Fibroblast of skin of right biceps (primary cell): ENCODE measurements at regions not wholly inside any gene's neighbourhood (a gene's known extent, or its start where the extent isn't known, plus 50 kb on each side); places are given as distances from the start of the nearest gene placed in this dataset.
"Not testable (repeated sequence)": the region's sequence is repeated elsewhere in the genome, so short reads cannot be mapped to it uniquely, and the experiment has no call there.

ENCODE experiments used
- DNase-seq: peaks from one replicate; pipeline ENCODE4 v3.0.0-alpha.2; 2013

DNA sequence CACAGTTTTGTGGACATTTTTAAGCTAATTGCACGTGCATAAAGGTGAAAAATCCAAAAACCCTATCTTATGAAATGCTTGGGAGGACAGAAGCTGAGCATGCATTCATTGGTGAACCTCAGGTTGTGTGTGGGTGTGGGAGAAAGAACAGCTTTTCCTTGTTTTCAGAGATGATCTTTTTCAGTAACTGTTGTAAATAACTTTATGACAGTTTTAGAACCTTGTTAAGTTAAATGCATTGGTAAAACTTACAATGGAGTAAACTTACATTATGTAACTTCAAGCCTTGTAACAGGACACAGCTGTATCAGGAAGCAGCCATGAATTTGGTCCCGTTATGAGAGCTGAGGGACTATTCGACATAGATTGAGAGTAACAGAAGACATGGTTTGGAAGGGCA lies 587.4 kb downstream of the GALC start:
- DNase-seq: no peak

DNA sequence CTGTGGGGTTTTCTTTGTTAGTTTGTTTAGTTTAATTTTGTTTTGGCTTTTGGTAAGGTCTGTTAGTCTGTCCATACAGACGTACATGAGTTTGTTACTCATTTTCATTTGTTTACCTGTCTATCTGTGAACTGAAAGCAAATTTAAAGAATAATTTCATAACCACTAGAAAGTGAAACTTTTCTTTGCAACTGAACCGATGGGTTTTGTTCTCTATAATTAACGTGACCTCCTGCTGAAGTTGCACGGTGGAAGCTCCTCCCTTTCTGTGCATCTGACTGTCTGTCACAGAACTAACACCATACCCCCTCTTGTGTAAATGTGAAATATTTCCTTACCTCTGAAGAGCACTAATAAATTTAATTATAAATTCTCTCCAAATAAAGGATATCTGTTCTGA lies 595.5 kb downstream of the GALC start:
- DNase-seq: no peak

DNA sequence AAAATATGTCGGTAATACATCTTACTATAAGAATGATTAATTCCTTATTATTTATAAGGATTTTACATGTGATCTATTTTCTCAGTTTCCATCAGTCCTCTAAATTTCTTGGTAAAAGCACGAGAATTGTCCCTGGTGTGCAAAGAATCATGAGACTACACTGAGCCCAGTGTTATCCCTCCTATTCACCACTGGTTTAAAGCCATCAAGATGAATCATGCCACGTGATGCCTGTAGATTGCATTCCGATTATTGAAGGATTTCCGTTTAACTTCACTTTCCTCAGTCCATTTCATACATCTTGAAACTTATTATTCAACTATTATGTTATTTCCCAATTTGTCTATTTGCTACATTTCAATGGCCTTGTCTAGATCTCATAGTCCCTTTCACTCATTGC lies 601.9 kb downstream of the GALC start:
- no peak for DNase-seq

DNA sequence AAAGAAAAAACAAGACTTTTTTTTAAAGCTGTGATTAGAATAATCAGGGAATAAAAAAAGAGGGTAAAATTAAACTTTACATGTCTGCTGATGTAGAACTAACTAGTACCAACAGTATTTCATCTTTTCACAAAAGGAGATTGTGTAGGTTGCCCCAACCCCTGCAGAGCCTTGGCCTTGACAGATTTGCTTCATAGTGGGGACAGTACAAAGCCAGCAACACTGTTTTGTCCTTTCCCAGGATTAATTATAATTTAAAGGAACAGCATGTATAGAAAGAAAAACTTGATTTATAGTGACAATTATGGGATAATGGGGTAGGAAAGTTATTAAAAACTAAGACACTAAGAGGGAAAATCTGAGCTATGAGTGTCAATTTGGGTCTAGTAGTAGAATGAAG lies 604.0 kb downstream of the GALC start:
- DNase-seq: no peak

DNA sequence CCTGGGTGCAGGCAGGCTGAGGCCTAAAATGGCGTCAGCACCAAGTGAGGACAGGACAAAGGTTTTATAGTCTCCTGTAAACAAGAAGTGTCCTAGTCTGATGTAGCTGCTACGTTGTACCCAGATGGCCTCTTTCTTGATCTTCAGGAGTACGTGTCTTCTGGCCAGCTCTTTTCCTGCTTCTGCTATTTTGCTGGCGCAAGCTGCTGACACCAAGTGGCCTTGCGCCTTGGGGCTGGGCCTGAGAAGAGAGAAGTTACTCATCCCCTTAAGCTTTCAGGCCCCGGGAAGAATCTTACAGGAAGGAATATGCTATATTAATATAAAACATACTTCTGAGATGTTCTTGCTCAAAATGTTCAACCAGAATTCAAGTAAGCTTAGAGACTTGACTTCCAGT lies 605.2 kb downstream of the GALC start:
- DNase-seq: no peak

DNA sequence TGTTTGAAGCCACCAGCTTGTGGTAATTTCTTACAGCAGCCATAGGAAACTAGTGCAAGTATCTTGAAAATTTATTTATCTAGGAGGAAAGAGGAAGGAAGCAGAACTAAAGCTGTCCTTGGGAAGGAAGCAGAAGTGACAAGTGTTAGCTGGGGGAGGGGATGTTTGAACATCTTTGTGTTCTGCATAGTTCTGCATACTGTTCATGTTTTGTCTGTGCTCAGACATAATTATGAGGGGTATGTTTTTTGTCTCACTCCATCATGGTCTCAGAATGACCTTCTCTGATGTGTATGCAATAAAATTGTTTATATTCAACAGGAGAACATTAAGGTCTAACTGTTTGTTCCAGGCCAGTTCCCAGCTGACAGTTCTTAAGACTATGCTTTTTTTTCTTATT lies 606.5 kb downstream of the GALC start:
- no peak for DNase-seq

DNA sequence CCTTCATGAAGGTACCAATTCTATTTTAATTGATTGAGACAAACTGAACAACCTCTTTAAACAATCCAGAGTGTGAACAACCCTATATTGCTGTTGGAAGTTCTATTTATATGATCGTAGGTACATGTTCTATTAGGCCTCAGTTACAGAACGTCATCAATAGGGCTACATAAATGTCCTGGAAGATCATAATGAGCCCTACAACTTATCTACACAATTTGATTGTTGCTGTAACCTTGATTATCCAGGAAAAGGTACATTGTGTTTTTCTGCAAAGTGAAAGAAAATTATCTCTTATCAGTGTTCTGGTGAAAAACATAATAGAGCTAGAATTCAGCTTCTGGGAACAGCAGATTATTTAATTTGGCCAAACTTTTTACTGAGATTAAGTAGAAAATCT lies 612.9 kb downstream of the GALC start:
- no peak for DNase-seq

DNA sequence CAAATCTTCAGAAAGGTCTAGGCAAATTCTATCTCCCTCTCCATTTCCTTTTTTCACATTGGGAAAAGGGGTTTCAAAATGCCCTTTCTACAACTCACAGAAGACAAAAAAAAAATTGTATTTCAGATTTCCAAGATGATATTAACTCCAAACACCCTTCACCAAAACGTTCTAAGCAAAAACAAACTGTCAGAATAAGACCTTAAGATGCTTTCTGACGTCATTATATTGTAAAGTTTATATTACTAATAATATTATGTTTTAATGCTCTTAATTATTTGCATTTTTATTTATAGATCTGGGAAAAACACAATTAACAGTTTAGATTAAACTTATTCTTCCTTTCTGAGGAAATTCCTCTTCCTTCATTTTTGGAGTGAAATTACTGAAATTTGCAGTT lies 624.2 kb downstream of the GALC start:
- no peak for DNase-seq

DNA sequence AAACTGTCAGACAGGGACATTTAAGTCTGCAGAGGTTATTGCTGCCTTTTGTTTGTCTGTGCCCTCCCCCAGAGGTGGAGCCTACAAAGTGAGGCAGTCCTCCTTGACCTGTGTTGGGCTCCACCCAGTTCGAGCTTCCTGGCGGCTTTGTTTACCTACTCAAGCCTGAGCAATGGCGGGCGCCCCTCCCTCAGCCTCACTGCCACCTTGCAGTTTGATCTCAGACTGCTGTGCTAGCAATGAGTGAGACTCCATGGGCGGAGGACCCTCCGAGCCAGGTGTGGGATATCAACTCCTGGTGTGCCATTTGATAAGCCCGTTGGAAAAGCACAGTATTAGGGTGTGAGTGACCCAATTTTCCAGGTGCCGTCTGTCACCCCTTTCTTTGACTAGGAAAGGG lies 632.7 kb downstream of the GALC start:
- not testable (repeated sequence) for DNase-seq

DNA sequence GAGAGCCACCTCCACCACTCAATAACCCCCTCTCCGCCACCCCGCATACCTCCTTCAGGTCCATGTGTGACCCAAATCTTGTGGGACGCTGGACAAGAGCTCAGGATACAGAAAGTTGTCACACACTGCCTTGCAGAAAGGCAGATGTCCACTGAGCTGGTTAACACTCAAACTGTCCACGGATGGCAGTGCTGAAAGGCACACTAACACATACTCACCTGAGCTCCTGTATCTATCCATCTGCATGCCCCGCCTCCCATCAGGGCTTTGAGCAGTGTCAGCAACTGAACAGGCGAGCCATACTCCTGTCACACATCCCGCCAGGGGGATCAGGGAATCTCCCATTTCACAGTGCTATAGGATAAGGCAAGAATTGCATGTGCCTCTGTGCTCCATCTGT lies 642.0 kb downstream of the GALC start:
- no peak for DNase-seq

DNA sequence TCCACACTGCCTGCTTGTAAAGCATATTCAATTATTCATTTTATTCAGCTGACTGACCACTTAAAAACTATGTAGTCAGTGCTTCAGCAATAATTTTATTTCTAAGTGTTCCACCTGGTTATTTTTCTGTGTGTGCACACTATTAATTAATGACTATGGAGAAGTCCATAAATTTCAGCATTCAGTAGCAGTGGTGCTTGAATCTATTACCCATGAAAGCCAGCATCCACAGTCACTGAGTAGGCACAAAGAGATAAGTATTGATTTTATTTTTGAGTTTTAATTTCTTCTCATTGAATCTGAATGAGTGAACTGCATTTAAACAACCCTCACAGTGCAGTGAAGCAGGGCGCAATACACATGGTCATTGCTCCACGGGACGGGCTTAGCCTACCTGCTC lies 643.1 kb downstream of the GALC start:
- no peak for DNase-seq

DNA sequence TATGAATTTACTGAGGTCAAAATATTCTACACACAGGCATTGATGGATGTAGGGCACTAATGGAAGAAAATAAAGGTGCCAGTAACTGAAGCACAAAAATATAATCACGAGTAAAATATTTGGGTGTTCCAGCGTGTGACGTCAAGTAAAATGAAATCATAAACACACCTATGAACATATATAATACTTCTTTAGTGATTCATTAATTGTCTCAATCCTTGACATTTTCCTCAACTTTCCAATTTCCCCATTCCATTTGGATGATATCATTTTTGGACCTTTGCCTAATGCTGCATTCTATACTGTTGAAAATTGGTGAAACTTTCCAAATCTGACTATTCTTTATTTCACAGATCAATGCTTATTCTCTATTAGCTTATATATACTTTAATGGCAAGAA lies 649.3 kb downstream of the GALC start:
- peak; percentile 16 for DNase-seq

DNA sequence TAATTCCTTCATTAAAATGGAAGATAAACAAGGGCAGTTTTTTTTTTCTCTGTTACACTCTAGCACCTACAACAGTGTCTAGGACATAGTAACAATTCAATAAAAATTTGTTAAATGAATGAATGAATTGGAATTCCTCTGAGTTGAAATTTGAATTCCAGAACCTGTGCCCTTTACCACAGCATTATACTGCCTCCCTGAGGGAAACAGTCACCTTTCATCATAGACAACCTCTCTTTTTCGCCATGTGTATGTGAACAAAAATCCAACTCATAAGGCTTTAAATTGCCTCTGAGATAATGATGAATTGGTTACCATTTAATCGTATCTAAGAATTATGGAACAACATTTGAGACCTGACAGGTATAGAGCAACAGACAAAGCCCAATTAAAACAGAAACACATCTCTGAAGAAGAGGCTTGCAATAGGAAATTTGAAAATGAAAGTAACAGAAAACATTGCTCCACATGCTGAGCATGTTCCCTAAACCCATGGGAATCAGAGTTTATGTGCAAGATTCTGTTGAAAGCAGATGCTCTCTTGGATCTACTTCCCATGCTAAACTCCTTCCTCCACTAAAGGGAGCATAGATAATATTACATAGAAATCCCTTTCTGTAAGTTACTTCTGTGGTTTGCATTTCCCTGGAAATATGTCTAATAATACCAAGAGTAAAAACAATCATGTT lies 657.8 kb downstream of the GALC start:
- DNase-seq: peak; percentile 16

DNA sequence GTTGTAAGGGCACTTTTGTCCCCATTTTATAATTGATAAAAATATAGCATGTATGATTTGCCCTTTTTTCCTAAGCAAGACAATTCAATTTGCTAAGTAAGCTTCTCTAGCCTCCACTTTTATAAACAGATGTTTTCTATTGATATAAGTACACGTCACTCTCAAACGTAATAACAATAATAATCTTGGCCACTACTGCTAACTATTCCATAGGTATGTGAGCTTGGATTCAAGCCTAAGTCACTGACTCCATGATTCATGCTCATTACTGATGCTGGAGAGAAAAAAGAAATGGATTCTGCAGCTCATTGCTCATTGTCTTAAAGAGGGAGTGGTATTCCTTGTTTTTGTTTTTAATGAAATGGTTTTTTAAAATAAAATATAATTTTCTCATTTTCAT lies 661.0 kb downstream of the GALC start:
- DNase-seq: peak; percentile 88

DNA sequence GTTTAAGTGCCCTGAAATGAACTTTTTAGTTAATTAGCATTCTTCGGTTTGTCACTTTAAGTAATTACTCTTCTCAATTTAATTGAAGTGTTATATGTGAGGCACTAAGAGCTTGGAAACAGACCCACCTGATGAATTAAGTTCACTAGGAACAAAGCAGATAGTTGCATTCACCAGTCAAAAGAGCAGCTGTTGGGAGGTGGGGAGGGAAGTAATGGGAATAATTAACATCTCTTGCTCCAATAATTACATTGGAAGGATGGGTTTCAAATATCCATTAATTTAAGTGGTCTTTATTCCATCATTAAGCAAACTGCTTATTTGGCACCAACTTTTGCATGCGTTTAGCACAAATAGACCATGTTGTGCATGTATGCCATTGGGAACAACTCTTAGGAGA lies 667.2 kb downstream of the GALC start:
- DNase-seq: no peak

DNA sequence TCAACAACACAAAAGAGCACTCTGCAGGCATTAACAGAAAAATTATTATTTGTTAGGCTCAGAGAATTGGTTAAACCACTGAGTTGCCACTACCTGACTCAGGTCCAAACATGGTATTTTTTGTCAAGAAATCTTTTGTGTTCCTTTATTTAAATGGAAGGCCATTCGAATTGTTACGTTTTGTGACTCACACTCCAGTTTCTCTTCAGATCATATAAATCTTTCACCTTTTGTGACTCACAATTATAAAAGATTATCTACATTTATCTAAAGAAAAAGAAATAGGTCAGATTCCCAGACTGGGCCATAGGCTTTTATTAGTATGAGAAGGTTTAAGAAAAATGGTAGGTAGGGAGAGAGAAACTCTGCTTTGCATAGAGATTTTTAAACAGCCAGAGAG lies 669.8 kb downstream of the GALC start:
- DNase-seq: no peak

DNA sequence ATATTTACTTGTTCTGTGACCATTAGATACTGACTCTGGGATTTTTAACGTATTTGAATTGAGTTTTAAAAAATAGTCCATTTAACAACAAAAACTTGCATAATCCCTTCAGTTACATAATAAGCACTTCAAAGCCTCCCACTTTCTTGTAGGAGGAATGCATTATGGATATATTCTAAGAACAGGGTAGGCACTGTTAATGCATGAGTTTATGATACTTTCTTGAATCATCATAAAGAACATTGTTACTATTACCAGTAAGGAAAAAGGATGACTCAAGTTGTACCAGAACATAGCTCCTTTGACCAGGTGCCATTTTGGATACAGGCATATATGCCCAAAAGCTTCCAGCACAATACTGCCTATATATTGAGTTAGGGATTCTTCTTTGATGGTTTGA lies 671.4 kb downstream of the GALC start:
- no peak for DNase-seq

DNA sequence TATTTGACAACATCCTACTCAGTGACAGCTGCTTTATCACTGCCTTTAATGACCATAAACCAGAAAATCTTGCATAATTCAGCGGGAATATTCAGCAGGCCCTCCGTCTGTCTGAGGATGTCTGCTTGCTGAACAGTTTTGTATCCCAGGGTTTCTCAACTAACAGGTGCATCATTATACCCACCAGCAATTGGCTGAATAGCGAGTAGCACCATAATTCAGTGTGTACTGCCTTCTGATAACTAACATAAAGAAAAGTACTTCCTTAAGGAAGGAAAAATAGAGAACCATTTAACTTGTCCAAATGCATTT lies 680.1 kb downstream of the GALC start:
- DNase-seq: no peak

DNA sequence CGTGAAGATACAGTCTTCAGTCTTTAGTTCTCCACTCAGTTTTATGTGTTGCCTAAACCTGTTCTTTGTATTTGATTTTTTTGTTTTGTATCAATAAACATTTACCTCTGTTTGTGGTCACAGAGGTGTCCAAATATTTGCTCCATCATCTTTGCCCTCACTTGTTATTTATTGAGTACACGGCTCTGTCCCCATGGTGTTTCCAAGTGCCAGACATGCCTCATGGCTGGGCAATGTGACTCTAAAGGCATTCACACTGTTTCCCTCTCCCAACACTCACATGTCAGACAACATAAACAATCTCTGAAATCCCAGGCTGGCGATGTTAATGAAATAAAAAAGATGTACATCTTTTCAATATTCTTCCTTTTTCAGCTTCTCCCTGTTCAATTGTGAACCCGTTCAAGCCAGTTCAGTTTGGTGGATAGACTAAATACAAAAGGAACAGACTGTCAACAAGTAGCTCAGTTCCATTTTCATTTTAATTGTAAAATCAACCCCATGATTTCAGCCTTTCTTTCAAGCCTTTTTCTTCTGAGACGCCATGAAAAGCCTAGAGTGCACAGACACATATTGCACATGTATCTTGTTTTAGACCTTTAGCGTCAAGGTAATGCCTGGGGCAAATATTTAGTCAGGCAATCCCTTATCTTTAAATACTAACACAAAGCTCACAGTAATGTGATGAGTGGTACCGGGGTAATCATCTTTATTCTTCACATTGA lies 680.7 kb downstream of the GALC start:
- no peak for DNase-seq

DNA sequence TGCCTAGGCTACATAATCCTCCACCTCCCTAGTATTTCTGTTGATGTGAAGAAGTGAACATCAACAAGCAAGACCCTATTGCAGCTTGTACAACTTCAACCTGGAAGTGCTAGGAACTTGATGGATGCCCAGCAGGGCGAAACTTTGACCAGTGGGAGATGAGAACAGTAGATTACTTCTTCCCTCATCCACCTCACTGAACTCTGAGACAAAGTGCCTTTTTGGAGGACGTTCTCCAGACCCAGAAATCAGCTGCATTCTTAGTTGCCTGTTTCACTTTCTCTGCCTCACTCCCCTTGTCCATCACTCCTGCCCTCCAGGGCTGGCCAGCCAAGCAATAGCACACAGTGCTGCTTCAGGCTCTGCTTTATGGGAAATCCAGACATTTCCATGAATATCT lies 683.4 kb downstream of the GALC start:
- DNase-seq: no peak

DNA sequence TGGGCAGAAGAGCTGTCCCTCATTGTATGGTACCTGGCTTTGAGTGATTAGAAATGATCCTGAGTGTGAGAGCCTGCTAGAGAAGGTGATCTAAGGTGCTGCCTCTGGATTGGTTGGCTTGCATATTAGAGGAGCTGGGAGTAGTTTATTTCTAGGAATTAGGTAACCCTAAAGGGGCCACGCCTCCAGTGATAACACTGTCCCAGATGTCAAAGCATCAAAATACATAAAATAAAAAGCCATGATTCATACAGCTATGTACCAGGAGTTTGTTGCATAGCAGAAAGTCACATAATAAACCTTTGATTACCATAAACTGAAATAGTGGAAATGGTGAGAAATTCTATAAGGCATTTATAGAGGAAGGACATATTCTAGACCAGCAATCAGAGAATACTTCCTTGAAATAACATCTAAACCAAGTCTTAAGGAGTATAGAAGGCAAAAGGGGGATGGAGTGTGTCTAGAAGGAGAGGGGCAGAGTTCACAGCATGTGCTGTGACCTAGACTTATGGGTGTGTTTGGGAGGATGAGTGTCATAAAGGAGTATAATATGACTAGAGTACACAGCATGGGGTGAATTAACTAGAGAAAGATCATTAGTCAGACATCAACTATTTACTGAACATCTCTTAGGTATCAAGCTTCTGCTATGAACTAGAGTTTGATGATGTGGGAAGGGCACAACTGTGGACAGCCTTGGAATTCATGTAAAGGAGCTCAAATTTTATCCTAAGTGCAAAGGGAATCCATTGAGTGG lies 686.4 kb downstream of the GALC start:
- DNase-seq: peak; percentile 0

DNA sequence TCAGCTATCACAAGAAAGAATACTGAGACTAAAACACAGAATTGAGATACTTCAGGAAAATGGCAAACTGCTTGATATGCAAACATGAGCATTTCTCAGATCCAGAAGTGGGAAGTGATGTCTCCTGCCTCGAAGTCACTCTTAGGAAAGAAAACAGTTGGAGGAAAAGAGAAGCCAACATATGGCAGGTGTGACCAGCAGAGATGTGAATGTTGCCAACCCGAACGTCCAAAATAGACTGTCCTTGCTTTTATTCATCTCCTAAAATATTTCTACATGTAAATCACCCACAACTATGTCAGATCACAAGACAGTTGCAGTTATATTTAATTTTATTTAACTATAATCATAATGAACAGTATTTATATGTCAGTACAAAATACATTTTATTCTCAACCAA lies 687.6 kb downstream of the GALC start:
- no peak for DNase-seq

DNA sequence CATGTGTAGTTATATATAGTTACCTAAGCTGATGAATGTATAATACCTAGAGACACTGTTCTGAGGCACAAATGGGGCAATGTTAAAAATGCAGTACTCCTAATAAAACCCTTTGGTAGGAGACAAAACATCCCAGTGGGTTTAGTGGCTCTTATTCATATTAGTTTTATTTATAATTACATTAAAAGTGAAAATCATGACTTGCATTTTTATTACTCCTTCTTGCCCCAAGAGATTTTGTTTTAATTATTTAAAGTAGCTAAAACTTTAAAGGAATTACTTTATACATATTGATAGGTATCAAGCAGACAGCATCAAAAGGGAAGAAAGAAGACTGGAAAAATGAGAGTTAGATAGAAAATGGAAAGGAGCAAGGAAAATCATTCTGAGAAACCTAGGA lies 688.6 kb downstream of the GALC start:
- no peak for DNase-seq

DNA sequence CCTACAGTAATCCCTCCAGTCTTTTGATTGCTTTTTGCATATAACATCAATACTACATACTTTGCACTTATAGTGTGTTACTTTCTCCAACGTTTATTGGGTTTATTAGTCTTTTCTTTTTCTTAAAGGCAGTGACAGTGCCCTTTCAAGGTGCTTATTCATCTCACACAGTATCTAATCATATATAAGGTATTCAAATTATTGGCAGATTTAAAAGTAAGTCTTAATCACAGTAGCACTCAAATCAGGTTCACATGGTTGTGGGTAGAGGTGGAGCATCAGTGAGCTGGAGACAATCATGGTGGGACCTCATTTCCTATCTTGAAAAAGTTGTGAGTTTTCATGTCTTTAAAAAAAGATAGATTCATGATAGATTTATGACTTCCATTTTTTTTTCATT lies 706.2 kb downstream of the GALC start:
- DNase-seq: no peak

DNA sequence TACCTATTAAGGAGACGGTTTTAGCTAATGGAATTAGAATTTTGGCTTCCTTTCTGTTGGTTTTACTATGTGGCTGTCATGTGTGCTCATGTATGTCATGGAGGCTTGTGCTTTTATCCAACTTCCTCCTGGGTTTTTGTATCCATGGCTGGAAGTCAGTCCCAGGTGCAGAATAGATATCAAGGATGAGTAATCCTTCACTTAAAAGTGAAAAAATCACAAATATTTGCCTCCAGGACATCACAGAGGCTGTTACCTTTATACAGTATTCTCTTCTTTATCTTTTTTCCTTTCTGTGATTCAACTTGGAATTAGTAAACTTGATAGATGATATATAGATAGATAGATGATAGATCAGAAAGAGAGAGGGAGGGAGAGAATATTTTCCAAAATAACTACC lies 706.8 kb downstream of the GALC start:
- DNase-seq: no peak
